T-helper 1 cell (primary cell): ENCODE measurements at regions not wholly inside any gene's neighbourhood (a gene's known extent, or its start where the extent isn't known, plus 50 kb on each side); places are given as distances from the start of the nearest gene placed in this dataset.
"Not testable (repeated sequence)": the region's sequence is repeated elsewhere in the genome, so short reads cannot be mapped to it uniquely, and the experiment has no call there.

Experiments
- DNase-seq, 5 donors: peaks; one replicate each; pipeline ENCODE4 v3.0.0-alpha.2; 2012 to 2020

DNA sequence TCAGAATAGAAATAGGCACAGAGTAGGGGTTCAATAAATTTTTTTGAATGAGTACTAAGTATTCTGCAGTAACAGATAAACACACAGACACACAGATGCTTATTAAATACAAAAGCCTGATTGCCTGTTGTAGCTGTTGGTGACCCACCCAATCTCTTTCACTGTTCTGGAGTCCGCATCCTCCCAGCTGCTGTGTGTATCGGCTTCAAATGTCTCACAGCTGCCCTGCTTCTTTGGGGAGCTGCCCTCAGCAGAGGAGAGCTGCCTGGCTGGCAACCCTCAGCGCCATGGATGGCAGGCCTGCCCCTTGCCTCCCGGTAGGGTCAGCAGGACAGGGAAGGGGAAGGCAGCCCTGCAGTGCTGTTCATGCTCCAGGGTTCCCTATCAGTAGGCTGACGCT is 50.5 kb upstream of the PRNP start:
- DNase-seq = no peak

DNA sequence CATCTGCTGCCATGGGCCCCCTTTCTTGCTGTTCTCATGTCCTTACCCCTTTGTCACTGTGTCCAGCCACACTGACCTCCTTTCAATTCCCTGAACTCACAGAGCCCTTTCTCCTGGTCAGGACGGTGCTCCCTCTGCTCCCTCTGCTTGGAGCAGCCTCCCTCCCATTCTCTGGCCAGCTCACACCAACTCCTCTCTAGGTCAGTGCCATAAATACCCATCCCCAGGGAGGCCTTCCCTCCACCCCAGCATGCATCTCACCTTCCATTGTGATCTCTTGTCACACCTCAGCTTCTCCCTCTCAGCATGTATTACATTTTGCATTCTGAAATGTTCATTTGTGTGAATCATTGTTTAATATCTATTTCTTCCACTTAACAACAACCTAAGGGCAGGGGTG is 50.9 kb upstream of the PRNP start:
- no peak for DNase-seq

DNA sequence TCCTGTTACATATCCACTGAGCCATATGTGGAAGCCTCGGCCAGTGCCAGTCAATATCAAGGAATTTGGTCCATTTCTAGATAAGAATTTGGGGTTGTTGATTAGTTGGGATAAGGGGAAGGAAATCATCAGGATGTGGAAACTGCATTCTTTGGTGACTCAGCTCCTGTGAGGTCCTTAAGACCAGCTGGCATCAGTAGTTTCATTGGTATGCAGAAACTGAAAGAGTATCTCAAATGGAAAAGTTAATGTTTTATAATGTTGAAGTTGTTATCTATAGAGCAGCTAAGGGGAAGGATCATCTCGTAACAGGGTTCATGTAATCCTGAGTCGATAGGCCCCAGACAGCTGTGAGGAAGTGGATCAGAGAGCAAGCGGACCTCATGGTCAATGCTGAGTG is 52.5 kb upstream of the PRNP start:
- DNase-seq = no peak

DNA sequence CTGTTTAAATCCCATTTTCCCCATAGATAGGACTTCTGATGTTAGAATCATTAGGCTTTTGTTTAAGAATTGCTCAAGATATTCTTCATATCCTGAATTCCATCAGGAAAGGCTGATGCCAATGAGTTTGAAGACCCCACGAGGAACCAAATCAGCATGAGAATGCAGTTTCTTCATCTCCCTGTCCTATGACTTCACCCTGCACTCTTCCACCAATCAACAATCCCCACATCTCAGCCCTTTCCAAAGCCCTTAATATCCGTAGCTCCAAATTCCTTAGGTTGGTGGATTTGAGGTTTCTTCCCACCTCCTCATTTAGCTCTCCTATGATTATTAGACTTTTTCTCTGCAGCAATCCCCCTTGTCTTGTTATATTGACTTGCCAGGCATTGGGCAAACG is 52.9 kb upstream of the PRNP start:
- DNase-seq = no peak

DNA sequence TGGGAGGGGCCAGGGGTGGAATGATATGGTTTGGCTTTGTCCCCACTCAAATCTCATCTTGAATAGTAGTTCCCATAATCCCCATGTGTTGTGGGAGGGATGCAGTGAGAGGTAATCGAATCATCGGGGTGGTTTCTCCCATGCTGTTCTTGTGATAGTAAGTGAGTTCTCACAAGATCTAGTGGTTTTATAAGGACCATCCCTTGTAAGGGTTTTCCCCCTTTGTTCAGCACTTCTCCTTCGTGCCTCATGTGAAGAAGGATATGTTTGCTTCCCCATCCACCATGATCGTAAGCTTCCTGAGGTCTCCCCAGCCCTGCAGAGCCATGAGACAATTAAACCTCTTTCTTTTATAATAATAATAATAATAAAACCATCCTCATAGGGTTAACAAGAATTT is 53.4 kb upstream of the PRNP start:
- DNase-seq = no peak

DNA sequence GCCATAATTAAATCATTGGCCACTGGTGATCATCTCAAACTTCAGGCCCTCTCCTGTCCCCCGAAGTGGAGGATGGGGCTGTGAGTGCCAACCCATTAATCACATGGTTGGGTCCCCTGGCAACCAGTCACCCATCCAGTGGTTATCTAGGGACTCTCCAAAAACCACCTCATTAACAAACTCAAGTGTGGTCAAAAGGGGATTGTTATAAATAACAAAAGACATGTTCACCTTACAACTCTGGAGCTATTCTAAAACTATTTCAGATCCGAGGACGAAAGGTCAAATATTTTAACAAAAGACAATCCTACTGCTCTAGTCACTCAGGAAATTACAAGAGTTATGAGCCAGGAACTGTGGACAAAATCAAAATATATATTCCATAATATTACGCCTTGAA is 60.0 kb upstream of the PRNP start:
- DNase-seq = no peak

DNA sequence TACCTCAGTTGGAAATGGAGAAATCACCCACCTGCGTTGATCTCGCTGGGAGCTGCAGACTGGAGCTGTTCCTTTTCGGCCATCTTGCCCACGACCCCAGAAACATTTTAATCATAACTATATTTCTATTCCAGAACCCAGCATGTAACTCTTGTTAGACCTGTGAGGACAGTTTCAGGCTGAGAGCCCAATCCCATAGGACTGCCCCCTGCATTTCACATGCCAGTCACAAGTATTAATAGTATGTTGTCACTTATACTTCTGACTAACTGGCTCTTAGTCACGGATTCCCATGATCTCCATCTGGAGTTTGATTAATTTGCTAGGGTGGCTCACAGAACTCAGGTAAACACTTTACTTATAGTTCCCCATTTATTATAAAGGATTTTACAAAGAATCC is 60.6 kb upstream of the PRNP start:
- DNase-seq = no peak

DNA sequence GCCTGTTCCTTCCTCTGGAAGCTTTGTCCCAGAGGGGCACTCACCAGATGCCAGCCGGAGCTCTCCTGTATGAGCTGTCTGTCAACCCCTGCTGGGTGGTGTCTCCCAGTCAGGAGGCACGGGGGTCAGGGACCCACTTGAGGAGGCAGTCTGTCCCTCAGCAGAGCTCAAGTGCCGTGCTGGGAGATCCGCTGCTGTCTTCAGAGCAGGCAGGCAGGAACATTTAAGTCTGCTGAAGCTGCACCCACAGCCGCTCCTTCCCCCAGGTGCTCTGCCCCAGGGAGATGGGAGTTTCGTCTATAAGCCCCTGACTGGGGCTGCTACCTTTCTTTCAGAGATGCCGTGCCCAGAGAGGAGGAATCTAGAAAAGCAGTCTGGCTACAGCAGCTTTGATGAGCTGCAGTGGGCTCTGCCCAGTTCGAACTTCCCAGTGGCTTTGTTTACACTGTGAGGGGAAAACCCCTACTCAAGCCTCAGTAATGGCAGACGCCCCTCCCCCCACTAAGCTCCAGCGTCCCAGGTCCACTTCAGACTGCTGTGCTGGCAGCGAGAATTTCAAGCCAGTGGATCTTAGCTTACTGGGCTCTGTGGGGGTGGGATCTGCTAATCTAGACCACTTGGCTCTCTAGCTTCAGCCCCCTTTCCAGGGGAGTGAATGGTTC is 61.5 kb upstream of the PRNP start:
- not testable (repeated sequence) for DNase-seq

DNA sequence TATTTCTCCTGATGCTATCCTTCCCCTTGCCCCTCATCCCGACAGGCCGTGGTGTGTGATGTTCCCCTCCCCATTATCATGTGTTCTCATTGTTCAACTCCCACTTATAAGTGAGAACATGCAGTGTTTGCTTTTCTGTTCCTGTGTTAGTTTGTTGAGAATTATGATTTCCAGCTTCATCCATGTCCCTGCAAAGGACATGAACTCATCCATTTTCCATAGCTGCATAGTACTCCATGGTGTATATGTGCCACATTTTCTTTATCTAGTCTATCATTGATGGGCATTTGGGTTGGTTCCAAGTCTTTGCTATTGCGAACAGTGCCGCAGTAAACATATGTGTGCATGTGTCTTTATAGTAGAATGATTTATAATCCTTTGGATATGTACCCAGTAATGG is 67.1 kb upstream of the PRNP start:
- not testable (repeated sequence) for DNase-seq

DNA sequence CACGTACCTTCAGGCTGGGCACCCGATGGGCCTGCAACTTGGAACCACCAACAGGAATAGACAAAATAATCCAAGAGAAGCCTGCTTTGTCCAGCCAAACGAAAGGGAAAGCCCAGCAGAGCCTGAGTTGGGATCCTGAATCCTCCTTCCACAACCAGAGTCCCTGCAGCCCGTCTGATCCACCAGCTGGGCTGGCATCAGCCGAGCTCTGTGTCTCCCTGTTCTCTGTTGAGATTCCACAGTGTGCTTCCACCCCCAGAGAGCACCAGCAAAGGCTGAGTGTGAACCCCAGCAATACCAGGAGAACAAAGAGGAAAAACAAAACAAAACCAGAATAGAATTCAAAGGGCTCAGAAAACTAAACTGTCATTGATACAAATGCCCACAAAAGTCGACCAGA is 68.8 kb upstream of the PRNP start:
- DNase-seq = no peak

DNA sequence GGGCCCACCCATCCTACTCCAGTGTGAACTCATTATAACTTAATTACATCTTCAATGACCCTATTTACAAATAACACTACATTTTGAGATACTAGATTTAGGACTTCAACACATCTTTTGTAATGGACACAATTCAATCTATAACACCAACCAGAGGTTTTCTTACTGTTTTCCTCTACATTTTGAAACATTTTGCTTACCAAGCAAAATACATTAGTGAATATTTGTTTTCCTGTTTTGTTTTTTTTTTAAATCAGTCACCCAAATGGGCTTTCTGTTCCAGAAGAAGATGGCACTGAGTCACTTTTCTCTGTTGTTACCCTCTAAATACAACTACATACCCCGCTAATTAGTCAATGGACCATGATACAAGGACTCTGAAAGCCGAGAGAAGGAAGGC is 69.2 kb upstream of the PRNP start:
- DNase-seq = no peak

DNA sequence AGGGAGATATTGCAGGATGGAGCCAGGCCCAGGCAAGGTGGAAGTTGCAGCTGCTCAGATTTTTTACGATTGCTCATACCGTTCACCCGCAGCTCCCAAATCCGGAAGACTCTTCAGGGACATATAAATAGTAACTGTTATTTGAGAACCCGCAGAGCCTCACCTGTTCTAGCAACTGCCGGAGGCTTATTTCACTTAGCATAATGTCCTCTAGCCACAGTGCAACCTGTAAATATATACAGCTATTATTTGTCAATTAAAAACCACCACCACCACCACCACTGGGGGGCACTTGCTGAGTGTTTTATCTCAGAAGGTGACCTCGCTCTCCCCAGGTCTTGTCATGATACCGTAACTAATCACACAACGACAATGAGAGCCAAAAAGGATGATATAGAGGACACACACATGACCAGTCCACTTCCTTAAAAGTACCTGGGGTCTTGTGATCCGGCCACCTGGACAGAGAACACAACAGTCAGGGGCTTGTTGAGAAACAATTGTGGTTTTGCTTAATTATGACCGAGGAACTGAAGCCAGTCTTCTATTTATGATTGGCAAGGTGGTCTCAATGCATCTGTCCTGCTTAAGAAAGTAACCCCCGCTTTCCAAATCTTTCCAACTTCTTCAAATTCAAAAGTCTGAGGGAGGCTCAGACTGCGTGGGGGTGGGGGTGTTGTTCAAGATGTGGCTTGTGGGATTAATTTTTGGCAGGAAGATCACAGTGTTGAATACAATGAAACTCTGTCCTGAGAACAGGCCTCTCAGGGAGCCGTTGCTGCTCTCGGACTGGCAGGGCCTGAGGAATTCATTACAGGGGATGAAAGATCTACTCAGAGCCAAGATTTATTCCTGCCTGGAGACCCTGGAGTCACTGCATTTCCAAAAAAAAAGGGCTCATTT is 72.3 kb upstream of the PRNP start:
- DNase-seq = peak; percentile 27 to 72 (median 42)

DNA sequence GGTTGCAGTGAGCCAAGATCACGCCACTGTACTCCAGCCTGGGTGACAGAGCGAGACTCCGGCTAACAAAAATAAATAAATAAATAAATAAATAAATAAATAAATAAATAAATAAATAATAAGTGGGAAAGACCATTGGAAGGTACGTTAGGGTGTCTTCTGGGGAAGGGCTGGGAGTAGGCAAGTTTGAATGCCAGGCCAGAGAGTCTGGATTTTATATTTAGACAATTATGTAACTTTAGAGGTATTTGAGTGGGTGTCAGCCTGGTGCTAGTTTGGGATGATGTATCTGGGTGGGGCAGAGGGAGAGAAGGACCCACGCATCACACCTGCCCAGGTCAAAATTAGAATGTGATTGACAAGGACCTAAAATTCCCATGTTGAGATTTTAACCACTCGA is 73.1 kb upstream of the PRNP start:
- no peak for DNase-seq

DNA sequence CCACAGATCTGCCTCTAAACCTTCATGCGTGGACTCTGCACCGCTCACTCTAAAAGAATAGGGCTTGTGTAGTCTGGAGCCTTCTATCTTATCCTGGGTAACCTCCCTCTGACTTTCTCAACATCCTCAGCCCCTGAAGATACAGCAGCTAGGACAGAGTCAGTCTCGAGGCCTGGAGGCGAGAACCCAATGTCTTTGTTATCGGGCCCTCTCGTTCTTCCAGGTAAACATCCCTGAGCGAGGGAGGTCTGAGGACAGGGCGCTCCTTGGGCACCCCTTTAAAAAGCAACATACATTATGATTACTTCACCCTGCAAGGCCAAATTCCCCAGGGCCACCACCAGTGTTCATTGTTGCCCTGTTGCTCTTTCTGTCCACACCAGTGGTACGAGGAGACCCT is 75.4 kb upstream of the PRNP start:
- no peak for DNase-seq

DNA sequence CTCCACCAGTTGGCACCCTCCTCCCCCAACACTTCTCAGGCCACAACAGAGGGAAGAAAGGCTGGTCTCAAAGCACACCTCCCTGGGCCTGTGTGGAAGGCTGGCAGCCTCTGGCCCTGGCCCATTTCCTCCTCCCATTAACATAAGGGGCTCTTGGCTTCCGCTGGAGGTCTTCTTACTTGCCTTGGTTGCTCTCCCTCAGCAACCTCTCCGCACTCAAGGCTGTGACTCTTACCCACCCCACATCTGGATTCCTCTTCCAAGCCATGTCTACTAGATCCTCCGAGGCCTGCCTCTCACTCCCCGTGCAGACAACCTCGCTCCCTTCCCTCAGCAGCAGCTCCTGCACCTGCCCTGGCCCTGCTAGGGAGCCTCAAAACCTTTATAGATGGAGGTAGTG is 76.7 kb upstream of the PRNP start:
- no peak for DNase-seq

DNA sequence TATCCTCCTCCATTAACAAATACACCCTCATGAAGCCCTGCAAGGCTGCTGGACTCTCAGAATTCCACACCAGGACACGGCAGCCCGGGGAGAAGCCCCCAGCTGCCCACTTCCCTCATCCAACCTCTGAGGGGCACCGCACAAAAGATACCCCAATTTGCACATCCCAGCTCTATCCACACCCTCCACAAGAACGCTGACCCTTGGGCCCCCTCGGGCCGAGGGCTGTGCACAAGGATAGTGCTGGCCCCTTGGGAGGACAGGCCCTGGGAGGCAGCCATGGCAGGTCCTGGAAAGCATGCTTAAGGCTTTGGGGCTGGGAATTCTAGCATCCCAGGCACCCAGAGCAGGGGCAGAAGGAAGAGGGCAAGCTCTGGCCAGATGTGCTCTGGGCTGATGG is 77.4 kb upstream of the PRNP start:
- DNase-seq = no peak

DNA sequence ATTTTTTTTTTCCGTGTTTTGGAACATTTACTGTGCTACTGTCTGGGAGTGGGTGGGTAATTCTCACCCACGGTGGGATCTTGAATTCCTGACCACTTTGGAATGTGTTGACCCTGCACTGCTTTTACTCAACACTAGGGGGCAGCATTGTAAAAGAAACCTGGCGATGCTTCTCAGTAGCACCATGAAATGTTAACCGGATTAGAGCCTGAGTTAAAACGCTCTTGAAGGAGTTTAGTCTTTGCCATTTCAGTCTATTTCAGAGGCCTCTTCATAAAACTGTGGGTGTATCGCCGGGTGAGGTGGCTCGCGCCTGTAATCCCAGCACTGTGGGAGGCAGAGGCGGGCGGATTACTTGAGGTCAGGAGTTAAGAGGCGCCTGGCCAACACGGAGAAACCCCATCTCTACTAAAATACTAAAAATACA is 79.0 kb upstream of the PRNP start:
- peak in 4 of 5 donors; percentile 24 to 61 (median 46) for DNase-seq

DNA sequence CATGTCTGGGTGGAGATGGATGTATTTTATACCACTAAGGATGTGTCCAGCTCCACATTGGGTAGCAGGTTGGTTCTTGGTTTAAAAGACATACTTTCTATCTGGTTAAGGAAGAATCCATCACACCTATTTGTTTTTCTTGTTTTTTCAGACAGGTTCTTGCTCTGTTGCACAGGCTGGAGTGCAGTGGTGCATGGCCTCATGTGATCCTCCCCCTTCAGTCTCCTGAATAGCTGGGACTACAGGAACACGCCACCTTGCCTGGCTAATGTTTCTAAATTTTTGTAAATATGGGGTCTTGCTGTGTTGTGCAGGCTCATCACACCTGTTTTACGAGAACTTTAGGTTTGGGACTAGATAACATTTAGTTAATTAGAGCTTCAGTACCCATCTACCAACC is 80.2 kb upstream of the PRNP start:
- no peak for DNase-seq

DNA sequence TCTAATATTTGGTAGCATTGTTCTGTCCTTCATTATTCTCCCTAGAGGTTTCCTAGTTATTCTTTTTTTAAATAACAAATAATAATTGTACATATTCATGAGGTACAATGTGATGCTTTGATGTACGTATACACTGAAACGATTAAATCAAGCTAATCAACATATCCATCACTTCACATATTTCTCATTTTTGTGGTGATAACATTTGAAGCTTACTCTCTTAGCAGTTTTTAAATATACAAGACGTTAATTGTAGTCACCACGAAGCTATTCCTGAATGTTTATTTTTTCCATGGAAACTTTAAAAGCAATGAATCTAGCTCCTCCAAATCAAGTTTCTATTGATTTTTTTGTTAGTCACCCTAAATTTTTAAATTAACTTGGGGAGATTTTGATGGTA is 81.1 kb upstream of the PRNP start:
- no peak for DNase-seq

DNA sequence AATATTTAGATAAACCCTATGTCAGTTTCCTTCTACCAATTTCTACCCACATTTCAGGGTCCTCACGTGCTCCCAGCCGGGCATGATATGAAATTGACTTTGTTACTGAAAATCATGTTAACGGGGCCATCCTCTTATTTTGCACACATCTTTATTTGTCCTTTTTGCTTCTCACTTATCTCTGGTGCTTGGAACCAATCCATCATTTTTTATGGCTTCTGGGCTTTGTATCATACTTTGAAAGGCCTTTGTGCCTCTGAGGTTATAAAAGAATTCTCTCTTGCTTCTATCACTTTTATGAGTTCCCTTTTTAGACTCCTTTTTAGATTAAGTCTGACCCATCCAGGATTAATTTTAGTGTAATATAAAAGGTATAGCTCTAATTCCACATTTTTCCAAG is 81.7 kb upstream of the PRNP start:
- no peak for DNase-seq

DNA sequence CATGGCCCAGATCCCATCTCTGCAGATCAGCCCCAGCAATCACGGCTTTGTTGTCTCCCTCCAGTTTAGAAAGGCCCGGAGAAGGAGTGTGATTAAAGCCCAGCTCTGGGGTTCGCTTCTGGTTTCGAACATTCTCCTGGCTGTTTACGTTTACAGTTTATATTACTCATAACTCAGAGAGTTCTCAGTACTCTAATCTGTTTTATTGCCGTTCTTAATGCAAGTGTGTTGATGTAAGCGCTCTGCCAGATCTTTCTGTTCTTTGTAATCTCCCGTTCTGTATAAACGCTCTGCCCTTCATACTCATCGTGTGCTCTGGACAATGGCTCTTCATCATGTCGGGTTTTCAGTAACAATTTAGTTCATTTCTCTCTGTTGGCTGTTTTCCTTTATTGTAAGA is 82.5 kb upstream of the PRNP start:
- DNase-seq = no peak

DNA sequence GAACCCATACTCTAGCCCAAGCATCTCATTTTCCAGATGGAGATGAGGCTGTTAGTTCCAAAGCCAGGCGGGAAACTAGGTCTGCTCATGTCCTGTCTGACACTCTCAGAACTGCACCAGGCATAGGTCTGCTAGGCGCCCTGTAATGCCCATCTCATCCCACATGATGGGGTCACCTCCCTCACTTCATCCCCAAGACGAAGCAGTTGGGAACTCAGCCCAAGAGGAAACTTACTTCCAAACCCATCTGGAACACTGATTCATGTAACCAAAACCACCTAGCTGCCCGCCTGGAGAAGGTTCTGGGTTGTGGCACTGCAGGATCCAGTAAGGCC is 84.0 kb upstream of the PRNP start:
- DNase-seq = no peak

DNA sequence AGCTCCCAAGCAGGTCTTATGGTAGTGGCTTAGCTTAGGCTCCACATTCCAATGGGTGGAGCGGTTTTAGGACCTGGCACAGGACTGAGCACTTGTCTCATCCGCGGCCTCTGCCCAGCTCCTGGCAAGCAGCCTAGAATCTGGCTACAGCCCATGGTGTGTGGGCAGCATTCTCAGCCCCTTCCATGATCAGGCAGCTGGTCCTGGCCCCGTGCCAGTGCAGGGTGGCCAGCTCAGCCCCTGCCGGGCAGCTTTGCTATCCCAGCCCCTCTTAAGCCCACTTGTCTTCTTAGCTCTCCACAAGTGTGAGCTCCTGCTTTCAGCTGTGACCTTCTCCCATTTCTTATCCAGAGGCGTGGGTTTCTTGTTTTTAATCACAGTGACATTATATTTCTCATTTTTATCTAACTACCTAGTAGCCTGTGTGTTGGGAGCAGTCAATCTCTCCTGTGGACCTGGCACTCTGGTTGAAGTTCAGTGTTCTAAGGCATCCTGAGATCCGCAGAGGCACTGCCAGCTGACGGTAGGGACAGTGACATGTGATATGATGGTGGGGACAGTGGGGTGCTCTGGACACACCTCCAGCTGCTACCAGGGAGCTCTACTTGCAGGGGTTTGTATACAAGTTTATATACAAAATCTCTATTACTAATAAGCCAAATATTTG is 84.5 kb upstream of the PRNP start:
- no peak for DNase-seq
